Esophagus squamous epithelium (tissue), 5 donors: ENCODE measurements at regions not wholly inside any gene's neighbourhood (a gene's known extent, or its start where the extent isn't known, plus 50 kb on each side); places are given as distances from the start of the nearest gene placed in this dataset.
A peak's percentile ranks its signal among the peaks of the same experiment; 100 is the strongest.

Experiments used
- DNase-seq: peaks from one replicate; lab custom pipeline; 2025; lab: John Stamatoyannopoulos, UW
- H3K27ac ChIP-seq, 4 donors: fragments of 200-600 bp; sonication (generic); one replicate each; pipeline ENCODE4 v1.5.1; 2016 to 2019; ENCODE audit warnings: mild to moderate bottlenecking in 1 of 4
- H3K27me3 ChIP-seq, 4 donors: fragments of 200-600 bp; sonication (generic); 1 replicate in 3 of 4; 2 replicates in 1 of 4; pipeline versions ENCODE4 v1.5.1 to v1.6.0; 2017 to 2021; ENCODE audit warnings: antibody characterized with exemption in 1 of 4
- H3K36me3 ChIP-seq, 3 donors: fragments of 200-600 bp; sonication (generic); one replicate each; pipeline ENCODE4 v1.5.1; 2016 to 2019
- H3K4me1 ChIP-seq, 3 donors: fragments of 200-600 bp; sonication (generic); one replicate each; pipeline ENCODE4 v1.5.1; 2017 to 2019
- H3K4me3 ChIP-seq, 4 donors: fragments of 200-600 bp; sonication (generic); 1 replicate in 3 of 4; 2 replicates in 1 of 4; pipeline ENCODE4 v1.5.1; 2016 to 2019; ENCODE audit warnings: mild to moderate bottlenecking in 2 of 4, moderate library complexity in 1 of 4
- H3K9me3 ChIP-seq, 3 donors: fragments of 200-600 bp; sonication (generic); one replicate each; pipeline ENCODE4 v1.5.1; 2016 to 2019
- CTCF ChIP-seq, 6 experiments: fragments of 450-650 bp in 4 of 6; fragments of 200-600 bp in 2 of 6; sonication (generic) in 2 of 6; IDR thresholded peaks; one replicate each; pipeline ENCODE4 v1.5.1; 2016 to 2019; ENCODE audit warnings: antibody characterized with exemption in 6 of 6, mild to moderate bottlenecking in 4 of 6, moderate library complexity in 4 of 6
- POLR2A ChIP-seq, 4 donors: fragments of 450-650 bp; IDR thresholded peaks; one replicate each; pipeline ENCODE4 v1.6.1; 2017; ENCODE audit warnings: antibody characterized with exemption in 4 of 4, mild to moderate bottlenecking in 4 of 4, moderate library complexity in 3 of 4
- WGBS, 2 donors: methylation state at CpG; one replicate each; pipeline ENCODE4 v1.1.5; 2018; 5-methylcytosine and 5-hydroxymethylcytosine counted together
- intact Hi-C: fragments of 100-400 bp; cut with DNase I; formaldehyde crosslinking; loops from one replicate; pipeline ENCODE4 v1.15.0; 2022
- donor health status: DM: yes; HTN: yes; CAD: no.

GRCh38 chr17:77476931-77477805 is 336.4 kb downstream of the SEC14L1 start:
- peaks cover 2 to 7% (median 4%) of the 10 kb centered on the region in 3 donors for H3K36me3 ChIP-seq
- intact Hi-C loops = no loop called here
- H3K4me3 ChIP-seq = peak overlapping the region in 1 of 4 donors; percentile 28
- TF ChIP-seq CTCF (IDR thresholded peaks at IDR 0.05) = peak in 2 of 6 experiments; percentile 22 to 26
- peak in 2 of 4 donors; percentile 28 to 51 for TF ChIP-seq POLR2A (IDR thresholded peaks at IDR 0.05)
- 18 to 19% methylated on average over 15 to 22 of the region's 22 CpGs for WGBS, 2 donors
- H3K27ac ChIP-seq = peak overlapping the region; percentile 74 to 91 (median 86)
- no peak for DNase-seq
- peaks cover 0 to 3% (median 0%) of the 10 kb centered on the region in 4 donors for H3K27me3 ChIP-seq
- peaks cover 73 to 100% (median 92%) of the 10 kb centered on the region in 3 donors for H3K4me1 ChIP-seq
- no peaks in the 10 kb centered on the region for H3K9me3 ChIP-seq

GRCh38 chr17:77478281-77478680 is 337.5 kb downstream of the SEC14L1 start:
- Histone ChIP-seq H3K4me3 (no peak overlapping the region), H3K9me3 (no peaks in the 10 kb centered on the region), H3K4me1 (peaks cover 61 to 100% (median 80%) of the 10 kb centered on the region in 3 donors), H3K27me3 (peaks cover 0 to 3% (median 0%) of the 10 kb centered on the region in 4 donors), H3K27ac (peak overlapping the region; percentile 74 to 91 (median 86)), H3K36me3 (peaks cover 9 to 18% (median 13%) of the 10 kb centered on the region in 3 donors)
- 38 to 76% methylated on average over 12 to 16 of the region's 16 CpGs for WGBS, 2 donors
- TF ChIP-seq CTCF (IDR thresholded peaks at IDR 0.05) = no peak
- TF ChIP-seq POLR2A (IDR thresholded peaks at IDR 0.05) = no peak
- intact Hi-C loops = no loop called here
- no peak for DNase-seq

- H3K36me3 ChIP-seq = peaks cover 9 to 24% (median 20%) of the 10 kb centered on the region in 3 donors
- intact Hi-C loops = no loop called here
- DNase-seq = no peak
- TF ChIP-seq POLR2A (IDR thresholded peaks at IDR 0.05) (no peak), CTCF (IDR thresholded peaks at IDR 0.05) (no peak)
- H3K27ac ChIP-seq = peak overlapping the region; percentile 51 to 91 (median 86)
- H3K9me3 ChIP-seq = no peaks in the 10 kb centered on the region
- H3K4me1 ChIP-seq = peaks cover 60 to 98% (median 76%) of the 10 kb centered on the region in 3 donors
- 62 to 81% methylated on average over 11 of the region's 11 CpGs for whole genome bisulfite sequencing, 2 donors
- H3K27me3 ChIP-seq = peaks cover 0 to 3% (median 0%) of the 10 kb centered on the region in 4 donors
- no peak overlapping the region for H3K4me3 ChIP-seq
These were observed 338.1 kb downstream of the SEC14L1 start for GRCh38 chr17:77478899-77479298.

GRCh38 chr17:77479372-77480198 is 338.8 kb downstream of the SEC14L1 start:
- peaks cover 0 to 3% (median 0%) of the 10 kb centered on the region in 4 donors for H3K27me3 ChIP-seq
- H3K9me3 ChIP-seq = no peaks in the 10 kb centered on the region
- TF ChIP-seq CTCF (IDR thresholded peaks at IDR 0.05) = no peak
- no peak for TF ChIP-seq POLR2A (IDR thresholded peaks at IDR 0.05)
- peak overlapping the region; percentile 51 to 91 (median 86) for H3K27ac ChIP-seq
- H3K36me3 ChIP-seq = peaks cover 9 to 25% (median 21%) of the 10 kb centered on the region in 3 donors
- WGBS, 2 donors = 67 to 80% methylated on average over 1 to 12 of the region's 26 CpGs
- peaks cover 54 to 92% (median 69%) of the 10 kb centered on the region in 3 donors for H3K4me1 ChIP-seq
- no peak overlapping the region for H3K4me3 ChIP-seq
- DNase-seq = no peak
- intact Hi-C loops = no loop called here
